ENCODE measurements at regions not wholly inside any gene's neighbourhood (a gene's known extent, or its start where the extent isn't known, plus 50 kb on each side); places are given as distances from the start of the nearest gene placed in this dataset.

- H3K9me3 Mint-ChIP-seq (ENCODE audit: unreplicated experiment), result peaks cover 12% of the 10 kb centered on the region
Observed at GRCh38 chr12:124430491-124430890, 135.6 kb downstream of the RFLNA start.

GRCh38 chr12:124429535-124429934, 134.6 kb downstream of the RFLNA start:
- Histone ChIP-seq H3K27me3 (replicated peaks; ENCODE audit: control insufficient read depth, insufficient read depth, low read length) (no peaks in the 10 kb centered on the region), H3K9me3 (no peaks in the 10 kb centered on the region), H3K4me1 (no peaks in the 10 kb centered on the region), H3K36me3 (ENCODE audit: control insufficient read depth, insufficient read depth, low read length) (peaks cover 3% of the 10 kb centered on the region), H3K4me3 (ENCODE audit: low read depth, low read length) (no peak overlapping the region)
- no peak for TF ChIP-seq CTCF (IDR thresholded peaks at IDR 0.05; ENCODE audit: insufficient read depth in 1 of 2, low read depth in 1 of 2, low read length in 1 of 2, severe bottlenecking in 1 of 2, unreplicated experiment in 1 of 2)
- H3K36me3 Mint-ChIP-seq (ENCODE audit: insufficient read depth, unreplicated experiment), result peaks cover 71% of the 10 kb centered on the region
- no peak for DNase-seq
- no peaks in the 10 kb centered on the region for H3K4me1 Mint-ChIP-seq (ENCODE audit: low read depth, unreplicated experiment)
- H3K4me3 Mint-ChIP-seq (ENCODE audit: unreplicated experiment), result no peak overlapping the region
- peaks cover 12% of the 10 kb centered on the region for H3K9me3 Mint-ChIP-seq (ENCODE audit: unreplicated experiment)
- CTCF ChIA-PET, result no interaction called here
- POLR2A ChIA-PET, result no interaction called here
- no TSS peak for BruUV-seq (replicated peaks)
- no peak overlapping the region for H3K27ac Mint-ChIP-seq (ENCODE audit: unreplicated experiment)
- H3K27me3 Mint-ChIP-seq (ENCODE audit: insufficient read depth, unreplicated experiment), result no peaks in the 10 kb centered on the region
- intact Hi-C loops (cut with micrococcal nuclease; ENCODE audit: unreplicated experiment), result no loop called here

More at GRCh38 chr12:124430491-124430890, 135.6 kb downstream of the RFLNA start:
- no peaks in the 10 kb centered on the region for H3K27me3 Mint-ChIP-seq (ENCODE audit: insufficient read depth, unreplicated experiment)
- no peak for TF ChIP-seq CTCF (IDR thresholded peaks at IDR 0.05; ENCODE audit: insufficient read depth in 1 of 2, low read depth in 1 of 2, low read length in 1 of 2, severe bottlenecking in 1 of 2, unreplicated experiment in 1 of 2)
- no peak overlapping the region for H3K27ac Mint-ChIP-seq (ENCODE audit: unreplicated experiment)
- H3K4me1 Mint-ChIP-seq (ENCODE audit: low read depth, unreplicated experiment), result no peaks in the 10 kb centered on the region
- Histone ChIP-seq H3K27me3 (replicated peaks; ENCODE audit: control insufficient read depth, insufficient read depth, low read length) (no peaks in the 10 kb centered on the region), H3K36me3 (ENCODE audit: control insufficient read depth, insufficient read depth, low read length) (peaks cover 3% of the 10 kb centered on the region), H3K9me3 (no peaks in the 10 kb centered on the region), H3K4me1 (no peaks in the 10 kb centered on the region), H3K4me3 (ENCODE audit: low read depth, low read length) (no peak overlapping the region)
- ChIA-PET POLR2A (no interaction called here), CTCF (no interaction called here)
- intact Hi-C loops (cut with micrococcal nuclease; ENCODE audit: unreplicated experiment), result no loop called here
- no TSS peak for BruUV-seq (replicated peaks)
- no peak overlapping the region for H3K4me3 Mint-ChIP-seq (ENCODE audit: unreplicated experiment)
- DNase-seq, result no peak
- H3K36me3 Mint-ChIP-seq (ENCODE audit: insufficient read depth, unreplicated experiment), result peaks cover 68% of the 10 kb centered on the region

DNA sequence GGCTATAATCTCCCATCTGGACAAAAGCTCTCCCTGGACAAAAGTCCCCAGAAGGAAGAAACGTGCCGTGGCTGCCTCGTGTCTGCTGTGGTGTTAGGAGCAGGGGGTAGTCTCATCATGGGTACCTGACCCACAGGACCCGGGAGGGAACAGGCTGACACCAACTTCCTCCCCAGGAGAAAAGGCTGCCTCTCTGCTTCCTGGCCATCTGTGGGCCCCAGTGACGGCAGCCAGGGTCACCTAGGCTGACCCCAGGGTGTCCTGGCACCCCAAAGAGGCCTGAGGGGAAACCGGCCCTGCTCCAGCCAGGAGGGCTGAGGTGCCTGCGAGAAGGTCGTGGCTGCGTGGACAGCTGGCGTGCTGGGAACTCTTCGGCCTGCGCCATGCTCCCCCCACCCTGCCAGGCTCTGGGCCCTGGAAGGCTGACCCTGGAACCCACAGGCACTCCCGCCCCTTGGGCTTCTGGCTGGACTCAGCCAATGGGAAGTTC, 133.9 kb downstream of the RFLNA start:
- H3K4me3 Mint-ChIP-seq (ENCODE audit: unreplicated experiment), result no peak overlapping the region
- Histone ChIP-seq H3K27me3 (replicated peaks; ENCODE audit: control insufficient read depth, insufficient read depth, low read length) (no peaks in the 10 kb centered on the region), H3K4me1 (no peaks in the 10 kb centered on the region), H3K4me3 (ENCODE audit: low read depth, low read length) (no peak overlapping the region), H3K9me3 (no peaks in the 10 kb centered on the region), H3K36me3 (ENCODE audit: control insufficient read depth, insufficient read depth, low read length) (peaks cover 3% of the 10 kb centered on the region)
- DNase-seq, result no peak
- POLR2A ChIA-PET, result no interaction called here
- CTCF ChIA-PET, result no interaction called here
- no peaks in the 10 kb centered on the region for H3K4me1 Mint-ChIP-seq (ENCODE audit: low read depth, unreplicated experiment)
- intact Hi-C loops (cut with micrococcal nuclease; ENCODE audit: unreplicated experiment), result no loop called here
- no peak for TF ChIP-seq CTCF (IDR thresholded peaks at IDR 0.05; ENCODE audit: insufficient read depth in 1 of 2, low read depth in 1 of 2, low read length in 1 of 2, severe bottlenecking in 1 of 2, unreplicated experiment in 1 of 2)
- no TSS peak for BruUV-seq (replicated peaks)
- H3K27ac Mint-ChIP-seq (ENCODE audit: unreplicated experiment), result no peak overlapping the region
- no peaks in the 10 kb centered on the region for H3K27me3 Mint-ChIP-seq (ENCODE audit: insufficient read depth, unreplicated experiment)
- peaks cover 77% of the 10 kb centered on the region for H3K36me3 Mint-ChIP-seq (ENCODE audit: insufficient read depth, unreplicated experiment)
- peaks cover 12% of the 10 kb centered on the region for H3K9me3 Mint-ChIP-seq (ENCODE audit: unreplicated experiment)

Data from Caco-2 (cell line).